ENCODE measurements at regions not wholly inside any gene's neighbourhood (a gene's known extent, or its start where the extent isn't known, plus 50 kb on each side); places are given as distances from the start of the nearest gene placed in this dataset.

DNA sequence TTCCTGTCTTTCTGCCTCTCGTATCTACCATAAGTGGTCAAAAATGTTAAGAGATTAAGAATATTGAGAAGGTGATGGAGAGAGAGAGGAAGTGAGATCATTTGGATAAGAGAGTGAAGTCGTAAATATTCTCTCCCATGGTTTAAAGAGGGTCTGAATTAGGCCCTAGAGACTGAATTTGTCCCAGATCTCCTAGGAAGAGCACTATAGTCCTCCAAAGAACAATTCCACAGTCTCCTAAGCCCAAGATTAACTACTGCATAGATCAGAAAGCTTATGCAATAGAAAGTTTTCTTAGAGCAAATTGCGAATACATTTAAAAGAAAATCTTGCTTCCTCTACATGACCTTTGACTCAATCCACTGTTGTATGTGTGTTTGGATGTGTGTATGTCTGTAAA is 598.8 kb downstream of the TUSC7 start:
- Mint-ChIP-seq H3K36me3 (ENCODE audit: low read depth, unreplicated experiment) (no peaks in the 10 kb centered on the region), H3K4me1 (ENCODE audit: unreplicated experiment) (peaks cover 5% of the 10 kb centered on the region), H3K27ac (ENCODE audit: unreplicated experiment) (no peak overlapping the region), H3K9me3 (ENCODE audit: unreplicated experiment) (no peaks in the 10 kb centered on the region), H3K4me3 (ENCODE audit: unreplicated experiment) (no peak overlapping the region), H3K27me3 (ENCODE audit: unreplicated experiment) (no peaks in the 10 kb centered on the region)
- DNase-seq (ENCODE audit: low spot score) = no peak
- TF ChIP-seq, protein P1, sequence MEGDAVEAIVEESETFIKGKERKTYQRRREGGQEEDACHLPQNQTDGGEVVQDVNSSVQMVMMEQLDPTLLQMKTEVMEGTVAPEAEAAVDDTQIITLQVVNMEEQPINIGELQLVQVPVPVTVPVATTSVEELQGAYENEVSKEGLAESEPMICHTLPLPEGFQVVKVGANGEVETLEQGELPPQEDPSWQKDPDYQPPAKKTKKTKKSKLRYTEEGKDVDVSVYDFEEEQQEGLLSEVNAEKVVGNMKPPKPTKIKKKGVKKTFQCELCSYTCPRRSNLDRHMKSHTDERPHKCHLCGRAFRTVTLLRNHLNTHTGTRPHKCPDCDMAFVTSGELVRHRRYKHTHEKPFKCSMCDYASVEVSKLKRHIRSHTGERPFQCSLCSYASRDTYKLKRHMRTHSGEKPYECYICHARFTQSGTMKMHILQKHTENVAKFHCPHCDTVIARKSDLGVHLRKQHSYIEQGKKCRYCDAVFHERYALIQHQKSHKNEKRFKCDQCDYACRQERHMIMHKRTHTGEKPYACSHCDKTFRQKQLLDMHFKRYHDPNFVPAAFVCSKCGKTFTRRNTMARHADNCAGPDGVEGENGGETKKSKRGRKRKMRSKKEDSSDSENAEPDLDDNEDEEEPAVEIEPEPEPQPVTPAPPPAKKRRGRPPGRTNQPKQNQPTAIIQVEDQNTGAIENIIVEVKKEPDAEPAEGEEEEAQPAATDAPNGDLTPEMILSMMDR (IDR thresholded peaks at IDR 0.05; ENCODE audit: unreplicated experiment) = no peak

DNA sequence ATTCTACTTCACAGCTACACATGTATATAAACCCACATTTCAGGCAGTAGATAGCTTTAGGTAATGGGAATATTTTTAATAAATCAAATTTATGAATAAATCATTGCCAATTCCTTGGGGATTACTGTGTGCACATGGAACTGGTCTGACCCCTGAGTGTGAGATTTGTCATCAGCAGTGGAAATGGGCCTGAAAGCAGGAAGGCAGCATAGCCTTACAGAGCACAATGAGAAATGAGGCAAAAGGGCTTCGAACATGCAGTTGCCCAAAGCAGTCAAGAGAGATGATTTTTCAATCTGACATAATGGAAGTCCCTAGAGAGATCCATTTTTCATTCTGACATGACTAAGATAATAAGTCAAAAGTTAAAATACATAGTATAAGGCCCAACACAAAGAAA is 599.2 kb downstream of the TUSC7 start:
- peaks cover 2% of the 10 kb centered on the region for H3K4me1 Mint-ChIP-seq (ENCODE audit: unreplicated experiment)
- no peak for DNase-seq (ENCODE audit: low spot score)
- TF ChIP-seq, protein P1 (IDR thresholded peaks at IDR 0.05; ENCODE audit: unreplicated experiment) = no peak
- H3K4me3 Mint-ChIP-seq (ENCODE audit: unreplicated experiment) = no peak overlapping the region
- no peaks in the 10 kb centered on the region for H3K27me3 Mint-ChIP-seq (ENCODE audit: unreplicated experiment)
- no peak overlapping the region for H3K27ac Mint-ChIP-seq (ENCODE audit: unreplicated experiment)
- H3K36me3 Mint-ChIP-seq (ENCODE audit: low read depth, unreplicated experiment) = no peaks in the 10 kb centered on the region
- no peaks in the 10 kb centered on the region for H3K9me3 Mint-ChIP-seq (ENCODE audit: unreplicated experiment)

GRCh38 chr3:117310536-117310935 is 601.0 kb downstream of the TUSC7 start:
- Mint-ChIP-seq H3K9me3 (ENCODE audit: unreplicated experiment) (no peaks in the 10 kb centered on the region), H3K4me3 (ENCODE audit: unreplicated experiment) (no peak overlapping the region), H3K27ac (ENCODE audit: unreplicated experiment) (no peak overlapping the region), H3K4me1 (ENCODE audit: unreplicated experiment) (peaks cover 2% of the 10 kb centered on the region), H3K27me3 (ENCODE audit: unreplicated experiment) (no peaks in the 10 kb centered on the region), H3K36me3 (ENCODE audit: low read depth, unreplicated experiment) (no peaks in the 10 kb centered on the region)
- DNase-seq (ENCODE audit: low spot score) = no peak
- TF ChIP-seq, protein P1 (IDR thresholded peaks at IDR 0.05; ENCODE audit: unreplicated experiment) = no peak

- Mint-ChIP-seq H3K36me3 (ENCODE audit: low read depth, unreplicated experiment) (no peaks in the 10 kb centered on the region), H3K4me1 (ENCODE audit: unreplicated experiment) (no peaks in the 10 kb centered on the region), H3K4me3 (ENCODE audit: unreplicated experiment) (no peak overlapping the region), H3K27me3 (ENCODE audit: unreplicated experiment) (no peaks in the 10 kb centered on the region), H3K27ac (ENCODE audit: unreplicated experiment) (no peak overlapping the region), H3K9me3 (ENCODE audit: unreplicated experiment) (no peaks in the 10 kb centered on the region)
- no peak for DNase-seq (ENCODE audit: low spot score)
- TF ChIP-seq, protein P1 (IDR thresholded peaks at IDR 0.05; ENCODE audit: unreplicated experiment) = no peak
Observed at GRCh38 chr3:117314441-117315150, 605.0 kb downstream of the TUSC7 start.

- H3K4me3 Mint-ChIP-seq (ENCODE audit: unreplicated experiment) = no peak overlapping the region
- TF ChIP-seq, protein P1 (IDR thresholded peaks at IDR 0.05; ENCODE audit: unreplicated experiment) = no peak
- no peaks in the 10 kb centered on the region for H3K36me3 Mint-ChIP-seq (ENCODE audit: low read depth, unreplicated experiment)
- no peaks in the 10 kb centered on the region for H3K4me1 Mint-ChIP-seq (ENCODE audit: unreplicated experiment)
- H3K27ac Mint-ChIP-seq (ENCODE audit: unreplicated experiment) = no peak overlapping the region
- DNase-seq (ENCODE audit: low spot score) = no peak
- H3K27me3 Mint-ChIP-seq (ENCODE audit: unreplicated experiment) = no peaks in the 10 kb centered on the region
- no peaks in the 10 kb centered on the region for H3K9me3 Mint-ChIP-seq (ENCODE audit: unreplicated experiment)
Observed at GRCh38 chr3:117322866-117323265, 613.3 kb downstream of the TUSC7 start.
